HG03159 (cell line): ENCODE measurements at regions not wholly inside any gene's neighbourhood (a gene's known extent, or its start where the extent isn't known, plus 50 kb on each side); places are given as distances from the start of the nearest gene placed in this dataset.

Experiments used
- ATAC-seq: cut with Tn5 transposase; IDR thresholded peaks from one replicate; pipeline ENCODE4 v1.9.1; 2021; ENCODE audit warnings: mild to moderate bottlenecking, moderate library complexity; ENCODE audit not compliant: unreplicated experiment

- ATAC-seq: no peak
These were observed 704.4 kb downstream of the UTRN start for GRCh38 chr6:144989319-144990107.

GRCh38 chr6:144990784-144991183 is 705.6 kb downstream of the UTRN start:
- no peak for ATAC-seq

GRCh38 chr6:144993870-144994269 is 708.7 kb downstream of the UTRN start:
- ATAC-seq: no peak

- no peak for ATAC-seq
These were observed 712.9 kb downstream of the UTRN start for GRCh38 chr6:144997996-144998395.

- ATAC-seq: no peak
These were observed 714.0 kb downstream of the UTRN start for GRCh38 chr6:144999127-144999526.

GRCh38 chr6:145003145-145003544 is 718.0 kb downstream of the UTRN start:
- no peak for ATAC-seq

- ATAC-seq: no peak
These were observed 721.8 kb downstream of the UTRN start for GRCh38 chr6:145006914-145007313.

- ATAC-seq: no peak
These were observed 723.6 kb downstream of the UTRN start for GRCh38 chr6:145008715-145009114.

- no peak for ATAC-seq
These were observed 724.6 kb downstream of the UTRN start for GRCh38 chr6:145009711-145010110.

- no peak for ATAC-seq
These were observed 723.2 kb downstream of the EPM2A start for GRCh38 chr6:145012039-145012662.

- ATAC-seq: peak; percentile 97
These were observed 719.4 kb downstream of the EPM2A start for GRCh38 chr6:145015739-145016558.

- ATAC-seq: no peak
These were observed 718.3 kb downstream of the EPM2A start for GRCh38 chr6:145017051-145017450.

GRCh38 chr6:145017516-145017915 is 717.8 kb downstream of the EPM2A start:
- no peak for ATAC-seq

- no peak for ATAC-seq
These were observed 717.3 kb downstream of the EPM2A start for GRCh38 chr6:145018027-145018426.

- ATAC-seq: no peak
These were observed 715.2 kb downstream of the EPM2A start for GRCh38 chr6:145020114-145020513.

GRCh38 chr6:145020543-145020942 is 714.8 kb downstream of the EPM2A start:
- ATAC-seq: no peak

- ATAC-seq: no peak
These were observed 713.0 kb downstream of the EPM2A start for GRCh38 chr6:145022199-145022796.

GRCh38 chr6:145023116-145023726 is 712.1 kb downstream of the EPM2A start:
- ATAC-seq: no peak

- no peak for ATAC-seq
These were observed 709.8 kb downstream of the EPM2A start for GRCh38 chr6:145025488-145025887.

- no peak for ATAC-seq
These were observed 709.0 kb downstream of the EPM2A start for GRCh38 chr6:145026267-145026679.
